GM23338 (cell line): ENCODE measurements at regions not wholly inside any gene's neighbourhood (a gene's known extent, or its start where the extent isn't known, plus 50 kb on each side); places are given as distances from the start of the nearest gene placed in this dataset.
A peak's percentile ranks its signal among the peaks of the same experiment; 100 is the strongest.

Experiments
- ATAC-seq: fragments of 200-7000 bp; cut with Tn5 transposase; 3 replicates; pipeline ENCODE4 v1.9.1; 2020
- DNase-seq: peaks from one replicate; pipeline ENCODE4 v3.0.0-alpha.2; 2015; ENCODE audit warnings: low spot score
- H2AFZ ChIP-seq: fragments of 200-600 bp; sonication (generic); 2 replicates; pipeline ENCODE4 v1.8.0; 2016; ENCODE audit warnings: antibody characterized with exemption, mild to moderate bottlenecking, moderate library complexity
- H3F3A ChIP-seq: fragments of 200-600 bp; sonication (generic); replicated peaks from 2 replicates; pipeline ENCODE4 v1.8.0; 2017; ENCODE audit warnings: antibody characterized with exemption, mixed run types, low read depth
- H3K27ac ChIP-seq: fragments of 200-600 bp; sonication (generic); 2 replicates; pipeline ENCODE4 v1.6.1; 2016; ENCODE audit warnings: low read depth
- H3K27me3 ChIP-seq: fragments of 200-600 bp; sonication (generic); 2 replicates; pipeline ENCODE4 v1.8.0; 2016; ENCODE audit warnings: mild to moderate bottlenecking, mixed run types, moderate library complexity; ENCODE audit not compliant: insufficient read depth
- H3K36me3 ChIP-seq: fragments of 200-600 bp; sonication (generic); 2 replicates; pipeline ENCODE4 v1.8.0; 2016; ENCODE audit warnings: mild to moderate bottlenecking; ENCODE audit not compliant: insufficient read depth
- H3K4me1 ChIP-seq: fragments of 200-600 bp; sonication (generic); 2 replicates; pipeline ENCODE4 v1.8.0; 2016; ENCODE audit warnings: mild to moderate bottlenecking, moderate library complexity; ENCODE audit not compliant: insufficient read depth
- H3K4me2 ChIP-seq: fragments of 200-600 bp; sonication (generic); 2 replicates; pipeline ENCODE4 v1.7.1; 2017; ENCODE audit warnings: mixed run types
- H3K4me3 ChIP-seq: fragments of 200-600 bp; sonication (generic); 2 replicates; pipeline ENCODE4 v1.6.1; 2016; ENCODE audit warnings: mixed run types
- H3K79me2 ChIP-seq: fragments of 200-600 bp; sonication (generic); replicated peaks from 2 replicates; pipeline ENCODE4 v1.8.0; 2017; ENCODE audit warnings: mild to moderate bottlenecking; ENCODE audit not compliant: insufficient read depth
- H3K9me2 ChIP-seq: fragments of 200-600 bp; sonication (generic); 2 replicates; pipeline ENCODE4 v1.8.0; 2017; ENCODE audit not compliant: insufficient read depth
- H4K20me1 ChIP-seq: fragments of 200-600 bp; sonication (generic); replicated peaks from 2 replicates; pipeline ENCODE4 v1.8.0; 2017; ENCODE audit warnings: mild to moderate bottlenecking; ENCODE audit not compliant: insufficient read depth
- H3K27ac Mint-ChIP-seq: 2 replicates; pipeline ENCODE4 v1.8.0; 2020; ENCODE audit warnings: inconsistent platforms, mild to moderate bottlenecking, moderate library complexity, mixed read lengths
- H3K27me3 Mint-ChIP-seq: 3 replicates; pipeline ENCODE4 v1.8.0; 2022; ENCODE audit warnings: low read depth, mild to moderate bottlenecking, moderate library complexity, mixed read lengths, inconsistent platforms; ENCODE audit not compliant: insufficient read depth, poor library complexity
- H3K36me3 Mint-ChIP-seq: 3 replicates; pipeline ENCODE4 v1.8.0; 2021; ENCODE audit warnings: low read depth, mild to moderate bottlenecking, inconsistent platforms, moderate library complexity, mixed read lengths
- H3K4me1 Mint-ChIP-seq: 3 replicates; pipeline ENCODE4 v1.8.0; 2020; ENCODE audit warnings: mild to moderate bottlenecking, inconsistent platforms, mixed read lengths
- H3K4me3 Mint-ChIP-seq: 3 replicates; pipeline ENCODE4 v1.8.0; 2021; ENCODE audit warnings: moderate library complexity, mild to moderate bottlenecking, inconsistent platforms, mixed read lengths
- H3K9me3 Mint-ChIP-seq: 3 replicates; pipeline ENCODE4 v1.8.0; 2020; ENCODE audit warnings: moderate library complexity, mild to moderate bottlenecking, inconsistent platforms, mixed read lengths
- CREB1 ChIP-seq: fragments of 250-450 bp; sonication (Bioruptor Pico); IDR thresholded peaks from 2 replicates; pipeline ENCODE4 v1.5.0; 2020; ENCODE audit warnings: low read depth, mild to moderate bottlenecking, moderate library complexity
- JUNB ChIP-seq: IDR thresholded peaks from one replicate; pipeline ENCODE4 v1.6.1; 2016; ENCODE audit warnings: antibody characterized with exemption; ENCODE audit not compliant: unreplicated experiment
- NANOG ChIP-seq: IDR thresholded peaks from 2 replicates; pipeline ENCODE4 v1.6.1; 2016; ENCODE audit warnings: antibody characterized with exemption, borderline replicate concordance
- POLR2AphosphoS5 ChIP-seq: IDR thresholded peaks from 2 replicates; pipeline ENCODE4 v1.6.1; 2016; ENCODE audit warnings: antibody characterized with exemption, low read depth
- STAT1 ChIP-seq: IDR thresholded peaks from one replicate; pipeline ENCODE4 v1.6.1; 2016; ENCODE audit warnings: antibody characterized with exemption; ENCODE audit not compliant: unreplicated experiment
- ZNF114 ChIP-seq: fragments of 250-450 bp; sonication (Bioruptor Pico); IDR thresholded peaks from 2 replicates; pipeline ENCODE4 v1.5.0; 2020; ENCODE audit warnings: mild to moderate bottlenecking, moderate library complexity
- ZNF331 ChIP-seq: fragments of 250-450 bp; sonication (Bioruptor Pico); IDR thresholded peaks from 2 replicates; pipeline ENCODE4 v1.5.0; 2020; ENCODE audit warnings: low read depth, mild to moderate bottlenecking, moderate library complexity
- TF ChIP-seq, protein P1 (sequence below): IDR thresholded peaks from 2 replicates; pipeline ENCODE4 v1.6.1; 2016; ENCODE audit warnings: antibody characterized with exemption
- TF ChIP-seq, protein P2 (sequence below), 2 experiments: fragments of 200-600 bp in 1 of 2; sonication (generic) in 1 of 2; conservative IDR thresholded peaks; 2 replicates each; pipeline versions ENCODE4 v1.5.1 to v1.6.1; 2016 to 2017; ENCODE audit warnings: antibody characterized with exemption in 2 of 2, low read depth in 2 of 2, mild to moderate bottlenecking in 2 of 2, moderate library complexity in 1 of 2
- TF ChIP-seq, protein P3 (sequence below): IDR thresholded peaks from one replicate; pipeline ENCODE4 v1.6.1; 2018; ENCODE audit warnings: antibody characterized with exemption; ENCODE audit not compliant: unreplicated experiment
- TF ChIP-seq, protein P4 (sequence below): fragments of 250-450 bp; sonication (Bioruptor Pico); IDR thresholded peaks from 2 replicates; pipeline ENCODE4 v1.5.0; 2020; ENCODE audit warnings: mild to moderate bottlenecking, moderate library complexity

DNA sequence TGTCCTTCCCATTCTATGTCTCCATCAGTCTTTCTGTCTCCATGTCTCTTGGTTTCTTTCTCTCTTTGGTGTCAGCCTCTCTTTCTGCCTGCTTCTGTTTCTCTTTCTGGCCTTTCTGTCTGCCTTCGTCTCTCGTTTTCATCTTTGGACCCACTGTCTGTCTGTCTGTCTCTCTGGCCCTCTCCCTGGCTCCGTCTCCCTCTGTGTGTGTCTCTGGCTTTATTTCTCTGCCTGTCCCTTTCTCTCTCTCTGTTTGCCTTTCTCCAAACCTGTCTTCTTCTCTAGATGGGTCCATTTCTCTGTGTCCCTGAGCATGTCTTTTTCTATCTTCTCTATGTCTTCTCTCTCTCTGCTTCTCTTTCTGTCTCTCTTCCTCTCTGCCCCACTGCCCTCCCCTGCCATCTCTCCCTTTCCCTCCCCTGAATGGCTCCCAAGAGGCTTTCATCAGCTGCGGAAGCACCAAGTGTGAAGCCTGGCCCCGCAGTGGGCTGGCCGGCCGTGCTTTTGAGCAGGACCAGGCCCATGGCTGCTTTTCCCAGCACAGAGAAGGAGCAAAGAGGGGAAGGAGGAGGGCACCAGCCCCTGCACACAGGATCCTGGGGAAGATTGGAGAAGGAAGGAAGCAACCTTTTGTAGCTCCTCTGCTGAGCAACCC is 57.4 kb downstream of the PJA1 start:
- Histone ChIP-seq H3K36me3 (no peaks in the 10 kb centered on the region), H3K4me3 (no peak overlapping the region), H3K27me3 (no peaks in the 10 kb centered on the region), H3K9me2 (no peaks in the 10 kb centered on the region), H3F3A (no peaks in the 10 kb centered on the region), H2AFZ (peak overlapping the region; percentile 52; the same call in 1 of the 2 replicates), H3K4me1 (no peaks in the 10 kb centered on the region; the same call in 1 of the 2 replicates), H3K27ac (no peak overlapping the region), H3K79me2 (no peaks in the 10 kb centered on the region), H4K20me1 (no peaks in the 10 kb centered on the region), H3K4me2 (no peak overlapping the region)
- TF ChIP-seq ZNF114 (CRISPR knock-in tag) (no peak), NANOG (no peak), CREB1 (CRISPR knock-in tag) (no peak), POLR2AphosphoS5 (no peak), STAT1 (no peak), ZNF331 (no peak), JUNB (no peak)
- TF ChIP-seq, protein P1, sequence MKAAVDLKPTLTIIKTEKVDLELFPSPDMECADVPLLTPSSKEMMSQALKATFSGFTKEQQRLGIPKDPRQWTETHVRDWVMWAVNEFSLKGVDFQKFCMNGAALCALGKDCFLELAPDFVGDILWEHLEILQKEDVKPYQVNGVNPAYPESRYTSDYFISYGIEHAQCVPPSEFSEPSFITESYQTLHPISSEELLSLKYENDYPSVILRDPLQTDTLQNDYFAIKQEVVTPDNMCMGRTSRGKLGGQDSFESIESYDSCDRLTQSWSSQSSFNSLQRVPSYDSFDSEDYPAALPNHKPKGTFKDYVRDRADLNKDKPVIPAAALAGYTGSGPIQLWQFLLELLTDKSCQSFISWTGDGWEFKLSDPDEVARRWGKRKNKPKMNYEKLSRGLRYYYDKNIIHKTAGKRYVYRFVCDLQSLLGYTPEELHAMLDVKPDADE: no peak
- TF ChIP-seq, protein P2, sequence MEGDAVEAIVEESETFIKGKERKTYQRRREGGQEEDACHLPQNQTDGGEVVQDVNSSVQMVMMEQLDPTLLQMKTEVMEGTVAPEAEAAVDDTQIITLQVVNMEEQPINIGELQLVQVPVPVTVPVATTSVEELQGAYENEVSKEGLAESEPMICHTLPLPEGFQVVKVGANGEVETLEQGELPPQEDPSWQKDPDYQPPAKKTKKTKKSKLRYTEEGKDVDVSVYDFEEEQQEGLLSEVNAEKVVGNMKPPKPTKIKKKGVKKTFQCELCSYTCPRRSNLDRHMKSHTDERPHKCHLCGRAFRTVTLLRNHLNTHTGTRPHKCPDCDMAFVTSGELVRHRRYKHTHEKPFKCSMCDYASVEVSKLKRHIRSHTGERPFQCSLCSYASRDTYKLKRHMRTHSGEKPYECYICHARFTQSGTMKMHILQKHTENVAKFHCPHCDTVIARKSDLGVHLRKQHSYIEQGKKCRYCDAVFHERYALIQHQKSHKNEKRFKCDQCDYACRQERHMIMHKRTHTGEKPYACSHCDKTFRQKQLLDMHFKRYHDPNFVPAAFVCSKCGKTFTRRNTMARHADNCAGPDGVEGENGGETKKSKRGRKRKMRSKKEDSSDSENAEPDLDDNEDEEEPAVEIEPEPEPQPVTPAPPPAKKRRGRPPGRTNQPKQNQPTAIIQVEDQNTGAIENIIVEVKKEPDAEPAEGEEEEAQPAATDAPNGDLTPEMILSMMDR (conservative IDR thresholded peaks at IDR 0.05; ENCODE audit: low read depth in 2 of 2): no peak
- TF ChIP-seq, protein P3, sequence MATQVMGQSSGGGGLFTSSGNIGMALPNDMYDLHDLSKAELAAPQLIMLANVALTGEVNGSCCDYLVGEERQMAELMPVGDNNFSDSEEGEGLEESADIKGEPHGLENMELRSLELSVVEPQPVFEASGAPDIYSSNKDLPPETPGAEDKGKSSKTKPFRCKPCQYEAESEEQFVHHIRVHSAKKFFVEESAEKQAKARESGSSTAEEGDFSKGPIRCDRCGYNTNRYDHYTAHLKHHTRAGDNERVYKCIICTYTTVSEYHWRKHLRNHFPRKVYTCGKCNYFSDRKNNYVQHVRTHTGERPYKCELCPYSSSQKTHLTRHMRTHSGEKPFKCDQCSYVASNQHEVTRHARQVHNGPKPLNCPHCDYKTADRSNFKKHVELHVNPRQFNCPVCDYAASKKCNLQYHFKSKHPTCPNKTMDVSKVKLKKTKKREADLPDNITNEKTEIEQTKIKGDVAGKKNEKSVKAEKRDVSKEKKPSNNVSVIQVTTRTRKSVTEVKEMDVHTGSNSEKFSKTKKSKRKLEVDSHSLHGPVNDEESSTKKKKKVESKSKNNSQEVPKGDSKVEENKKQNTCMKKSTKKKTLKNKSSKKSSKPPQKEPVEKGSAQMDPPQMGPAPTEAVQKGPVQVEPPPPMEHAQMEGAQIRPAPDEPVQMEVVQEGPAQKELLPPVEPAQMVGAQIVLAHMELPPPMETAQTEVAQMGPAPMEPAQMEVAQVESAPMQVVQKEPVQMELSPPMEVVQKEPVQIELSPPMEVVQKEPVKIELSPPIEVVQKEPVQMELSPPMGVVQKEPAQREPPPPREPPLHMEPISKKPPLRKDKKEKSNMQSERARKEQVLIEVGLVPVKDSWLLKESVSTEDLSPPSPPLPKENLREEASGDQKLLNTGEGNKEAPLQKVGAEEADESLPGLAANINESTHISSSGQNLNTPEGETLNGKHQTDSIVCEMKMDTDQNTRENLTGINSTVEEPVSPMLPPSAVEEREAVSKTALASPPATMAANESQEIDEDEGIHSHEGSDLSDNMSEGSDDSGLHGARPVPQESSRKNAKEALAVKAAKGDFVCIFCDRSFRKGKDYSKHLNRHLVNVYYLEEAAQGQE: no peak
- TF ChIP-seq, protein P4, sequence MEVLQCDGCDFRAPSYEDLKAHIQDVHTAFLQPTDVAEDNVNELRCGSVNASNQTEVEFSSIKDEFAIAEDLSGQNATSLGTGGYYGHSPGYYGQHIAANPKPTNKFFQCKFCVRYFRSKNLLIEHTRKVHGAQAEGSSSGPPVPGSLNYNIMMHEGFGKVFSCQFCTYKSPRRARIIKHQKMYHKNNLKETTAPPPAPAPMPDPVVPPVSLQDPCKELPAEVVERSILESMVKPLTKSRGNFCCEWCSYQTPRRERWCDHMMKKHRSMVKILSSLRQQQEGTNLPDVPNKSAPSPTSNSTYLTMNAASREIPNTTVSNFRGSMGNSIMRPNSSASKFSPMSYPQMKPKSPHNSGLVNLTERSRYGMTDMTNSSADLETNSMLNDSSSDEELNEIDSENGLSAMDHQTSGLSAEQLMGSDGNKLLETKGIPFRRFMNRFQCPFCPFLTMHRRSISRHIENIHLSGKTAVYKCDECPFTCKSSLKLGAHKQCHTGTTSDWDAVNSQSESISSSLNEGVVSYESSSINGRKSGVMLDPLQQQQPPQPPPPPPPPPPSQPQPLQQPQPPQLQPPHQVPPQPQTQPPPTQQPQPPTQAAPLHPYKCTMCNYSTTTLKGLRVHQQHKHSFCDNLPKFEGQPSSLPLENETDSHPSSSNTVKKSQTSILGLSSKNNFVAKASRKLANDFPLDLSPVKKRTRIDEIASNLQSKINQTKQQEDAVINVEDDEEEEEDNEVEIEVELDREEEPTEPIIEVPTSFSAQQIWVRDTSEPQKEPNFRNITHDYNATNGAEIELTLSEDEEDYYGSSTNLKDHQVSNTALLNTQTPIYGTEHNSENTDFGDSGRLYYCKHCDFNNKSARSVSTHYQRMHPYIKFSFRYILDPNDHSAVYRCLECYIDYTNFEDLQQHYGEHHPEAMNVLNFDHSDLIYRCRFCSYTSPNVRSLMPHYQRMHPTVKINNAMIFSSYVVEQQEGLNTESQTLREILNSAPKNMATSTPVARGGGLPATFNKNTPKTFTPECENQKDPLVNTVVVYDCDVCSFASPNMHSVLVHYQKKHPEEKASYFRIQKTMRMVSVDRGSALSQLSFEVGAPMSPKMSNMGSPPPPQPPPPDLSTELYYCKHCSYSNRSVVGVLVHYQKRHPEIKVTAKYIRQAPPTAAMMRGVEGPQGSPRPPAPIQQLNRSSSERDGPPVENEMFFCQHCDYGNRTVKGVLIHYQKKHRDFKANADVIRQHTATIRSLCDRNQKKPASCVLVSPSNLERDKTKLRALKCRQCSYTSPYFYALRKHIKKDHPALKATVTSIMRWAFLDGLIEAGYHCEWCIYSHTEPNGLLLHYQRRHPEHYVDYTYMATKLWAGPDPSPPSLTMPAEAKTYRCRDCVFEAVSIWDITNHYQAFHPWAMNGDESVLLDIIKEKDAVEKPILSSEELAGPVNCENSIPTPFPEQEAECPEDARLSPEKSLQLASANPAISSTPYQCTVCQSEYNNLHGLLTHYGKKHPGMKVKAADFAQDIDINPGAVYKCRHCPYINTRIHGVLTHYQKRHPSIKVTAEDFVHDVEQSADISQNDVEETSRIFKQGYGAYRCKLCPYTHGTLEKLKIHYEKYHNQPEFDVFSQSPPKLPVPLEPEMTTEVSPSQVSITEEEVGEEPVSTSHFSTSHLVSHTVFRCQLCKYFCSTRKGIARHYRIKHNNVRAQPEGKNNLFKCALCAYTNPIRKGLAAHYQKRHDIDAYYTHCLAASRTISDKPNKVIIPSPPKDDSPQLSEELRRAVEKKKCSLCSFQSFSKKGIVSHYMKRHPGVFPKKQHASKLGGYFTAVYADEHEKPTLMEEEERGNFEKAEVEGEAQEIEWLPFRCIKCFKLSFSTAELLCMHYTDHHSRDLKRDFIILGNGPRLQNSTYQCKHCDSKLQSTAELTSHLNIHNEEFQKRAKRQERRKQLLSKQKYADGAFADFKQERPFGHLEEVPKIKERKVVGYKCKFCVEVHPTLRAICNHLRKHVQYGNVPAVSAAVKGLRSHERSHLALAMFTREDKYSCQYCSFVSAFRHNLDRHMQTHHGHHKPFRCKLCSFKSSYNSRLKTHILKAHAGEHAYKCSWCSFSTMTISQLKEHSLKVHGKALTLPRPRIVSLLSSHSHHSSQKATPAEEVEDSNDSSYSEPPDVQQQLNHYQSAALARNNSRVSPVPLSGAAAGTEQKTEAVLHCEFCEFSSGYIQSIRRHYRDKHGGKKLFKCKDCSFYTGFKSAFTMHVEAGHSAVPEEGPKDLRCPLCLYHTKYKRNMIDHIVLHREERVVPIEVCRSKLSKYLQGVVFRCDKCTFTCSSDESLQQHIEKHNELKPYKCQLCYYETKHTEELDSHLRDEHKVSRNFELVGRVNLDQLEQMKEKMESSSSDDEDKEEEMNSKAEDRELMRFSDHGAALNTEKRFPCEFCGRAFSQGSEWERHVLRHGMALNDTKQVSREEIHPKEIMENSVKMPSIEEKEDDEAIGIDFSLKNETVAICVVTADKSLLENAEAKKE (CRISPR knock-in tag): no peak
- H3K4me3 Mint-ChIP-seq: no peak overlapping the region; the same call in 2 of the 3 replicates
- H3K36me3 Mint-ChIP-seq: no peaks in the 10 kb centered on the region
- peaks cover 2% of the 10 kb centered on the region for H3K27me3 Mint-ChIP-seq
- H3K9me3 Mint-ChIP-seq: no peaks in the 10 kb centered on the region; the same call in 2 of the 3 replicates
- peaks cover 28% of the 10 kb centered on the region for H3K4me1 Mint-ChIP-seq
- peak overlapping the region; percentile 32; the same call in 1 of the 2 replicates for H3K27ac Mint-ChIP-seq
- ATAC-seq: no peak
- no peak for DNase-seq
